Superior temporal gyrus (tissue), 1 donor: ENCODE measurements at regions not wholly inside any gene's neighbourhood (a gene's known extent, or its start where the extent isn't known, plus 50 kb on each side); places are given as distances from the start of the nearest gene placed in this dataset.

Source experiments
- DNase-seq: peaks from one replicate; pipeline ENCODE4 v3.0.0-alpha.2; 2016; ENCODE audit errors: extremely low spot score

- no peak for DNase-seq
Observed at GRCh38 chr5:98053170-98053569, 720.3 kb upstream of the RGMB start.

- DNase-seq: no peak
Observed at GRCh38 chr5:98060148-98060547, 713.3 kb upstream of the RGMB start.

- peak; percentile 57 for DNase-seq
Observed at GRCh38 chr5:98064118-98064685, 709.3 kb upstream of the RGMB start.

- DNase-seq: no peak
Observed at GRCh38 chr5:98065261-98065909, 708.1 kb upstream of the RGMB start.

GRCh38 chr5:98066910-98067309 is 706.6 kb upstream of the RGMB start:
- DNase-seq: no peak

- DNase-seq: no peak
Observed at GRCh38 chr5:98069876-98070512, 703.5 kb upstream of the RGMB start.

- no peak for DNase-seq
Observed at GRCh38 chr5:98072921-98073320, 700.5 kb upstream of the RGMB start.

- no peak for DNase-seq
Observed at GRCh38 chr5:98076501-98076900, 697.0 kb upstream of the RGMB start.

- DNase-seq: no peak
Observed at GRCh38 chr5:98085593-98085992, 687.9 kb upstream of the RGMB start.

GRCh38 chr5:98095072-98095471 is 678.4 kb upstream of the RGMB start:
- DNase-seq: no peak

- DNase-seq: no peak
Observed at GRCh38 chr5:98096155-98096554, 677.3 kb upstream of the RGMB start.

GRCh38 chr5:98099448-98100105 is 673.9 kb upstream of the RGMB start:
- no peak for DNase-seq

GRCh38 chr5:98101131-98101530 is 672.3 kb upstream of the RGMB start:
- no peak for DNase-seq

GRCh38 chr5:98102936-98103335 is 670.5 kb upstream of the RGMB start:
- no peak for DNase-seq

- DNase-seq: no peak
Observed at GRCh38 chr5:98103807-98104206, 669.7 kb upstream of the RGMB start.

GRCh38 chr5:98104454-98105188 is 668.8 kb upstream of the RGMB start:
- DNase-seq: no peak

GRCh38 chr5:98105681-98106080 is 667.8 kb upstream of the RGMB start:
- DNase-seq: no peak

GRCh38 chr5:98106116-98107031 is 667.1 kb upstream of the RGMB start:
- DNase-seq: no peak

- no peak for DNase-seq
Observed at GRCh38 chr5:98108497-98108896, 665.0 kb upstream of the RGMB start.

GRCh38 chr5:98109561-98110006 is 663.9 kb upstream of the RGMB start:
- DNase-seq: no peak

GRCh38 chr5:98110282-98110691 is 663.2 kb upstream of the RGMB start:
- no peak for DNase-seq
